NOMO-1 treated with DMSO at 0.1 percent for 48 hours (cell line): ENCODE measurements at regions not wholly inside any gene's neighbourhood (a gene's known extent, or its start where the extent isn't known, plus 50 kb on each side); places are given as distances from the start of the nearest gene placed in this dataset.
A peak's percentile ranks its signal among the peaks of the same experiment; 100 is the strongest.

Experiments used
- DNase-seq: peaks from one replicate; lab custom pipeline; 2025; ENCODE audit not compliant: unreplicated experiment; lab: John Stamatoyannopoulos, UW

DNA sequence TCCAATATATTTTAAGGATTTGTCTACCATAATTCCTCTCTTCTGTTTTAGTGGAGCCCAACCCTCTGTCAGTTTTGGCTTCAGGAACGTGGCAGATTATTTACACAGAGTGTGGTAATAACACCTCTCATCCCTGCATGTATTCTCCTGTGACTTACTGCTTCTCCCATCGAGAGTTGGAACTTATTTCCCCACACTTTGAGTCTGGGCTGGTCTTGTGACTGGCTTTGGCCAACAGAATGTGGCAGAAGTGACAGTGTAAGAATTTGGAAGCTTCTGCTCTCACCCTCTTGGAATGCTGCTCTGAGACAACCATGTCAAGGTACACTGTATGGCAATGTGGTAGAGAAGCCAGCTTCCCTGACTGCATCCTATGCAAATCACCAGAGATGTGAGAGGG is 407.7 kb downstream of the EPM2A start:
- no peak for DNase-seq

DNA sequence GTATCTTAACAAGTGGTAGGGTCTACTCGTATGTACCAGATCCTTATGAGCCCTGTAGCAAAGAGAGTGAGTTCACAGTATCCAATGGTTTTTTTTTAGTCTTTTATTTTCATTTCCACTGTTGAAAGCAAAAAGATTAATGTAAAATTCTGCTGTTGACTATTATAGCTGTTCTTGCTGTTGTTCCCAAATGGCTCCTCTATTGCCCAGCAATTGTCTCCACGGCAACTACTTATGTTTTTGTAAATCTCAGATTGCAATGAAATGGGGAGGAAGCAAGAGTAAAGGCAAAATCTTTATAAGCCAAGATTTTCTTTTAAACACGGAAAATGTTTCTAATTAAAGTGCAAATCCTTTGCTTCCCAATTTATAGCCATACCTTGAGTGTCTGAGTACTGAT is 406.1 kb downstream of the EPM2A start:
- DNase-seq, result no peak

DNA sequence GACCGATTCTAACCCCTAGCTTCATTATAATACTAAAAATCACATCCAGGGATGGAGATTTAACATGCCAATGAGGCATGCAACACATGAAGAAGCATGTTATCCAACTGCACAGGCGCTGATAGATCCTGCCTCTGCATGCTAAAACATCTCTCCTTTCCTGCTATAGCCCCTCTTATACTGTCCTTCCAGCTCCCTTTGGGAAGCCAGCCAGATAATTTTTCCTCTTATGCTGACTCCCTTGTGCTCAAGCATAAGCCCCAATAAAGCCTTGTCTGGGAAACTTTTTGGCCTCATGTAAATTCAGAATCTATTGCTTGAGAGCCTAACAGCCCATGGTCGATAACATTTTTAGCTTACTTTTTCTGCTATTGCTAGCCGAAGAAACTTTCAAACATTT is 404.3 kb downstream of the EPM2A start:
- no peak for DNase-seq

- DNase-seq, result no peak
Measured at GRCh38 chr6:145332011-145332410, 403.3 kb downstream of the EPM2A start.

DNA sequence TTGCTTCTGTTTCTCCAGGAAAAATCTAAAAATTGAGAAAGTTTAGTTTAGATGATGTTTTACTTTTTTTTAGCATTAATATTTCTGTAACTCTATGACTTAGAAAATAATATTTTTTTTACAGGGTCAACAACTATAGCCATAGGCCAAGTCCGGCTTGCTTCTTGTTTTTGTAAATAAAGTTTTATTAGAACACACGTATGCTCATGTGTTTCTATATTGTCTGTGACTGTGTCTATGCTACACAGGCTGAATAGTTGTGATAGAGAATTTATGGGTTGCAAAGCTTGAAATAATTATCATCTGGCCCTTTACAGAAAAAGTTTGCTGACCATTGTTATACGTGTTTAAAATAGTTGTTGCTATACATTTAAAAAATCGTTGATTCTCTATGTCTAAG is 399.2 kb downstream of the EPM2A start:
- no peak for DNase-seq

- DNase-seq, result no peak
Measured at GRCh38 chr6:145339089-145339488, 396.2 kb downstream of the EPM2A start.

DNA sequence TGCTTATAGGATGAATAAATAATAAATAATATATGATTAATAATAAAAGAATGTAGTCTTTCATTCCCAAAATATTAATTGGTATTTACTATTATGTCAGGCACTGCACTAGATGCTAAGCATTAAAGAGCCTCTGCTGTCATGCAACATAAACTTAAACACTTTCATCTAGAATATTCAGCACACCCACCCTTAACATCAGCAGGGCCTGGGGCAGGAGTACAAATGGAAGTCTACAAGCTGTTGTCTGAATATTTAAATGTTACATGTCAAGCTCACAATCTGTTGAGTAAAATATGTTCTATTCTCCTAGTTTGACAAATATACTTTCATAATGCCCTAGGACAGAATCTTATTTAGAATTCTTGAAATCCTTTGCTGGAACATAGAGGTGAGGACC is 395.1 kb downstream of the EPM2A start:
- no peak for DNase-seq

DNA sequence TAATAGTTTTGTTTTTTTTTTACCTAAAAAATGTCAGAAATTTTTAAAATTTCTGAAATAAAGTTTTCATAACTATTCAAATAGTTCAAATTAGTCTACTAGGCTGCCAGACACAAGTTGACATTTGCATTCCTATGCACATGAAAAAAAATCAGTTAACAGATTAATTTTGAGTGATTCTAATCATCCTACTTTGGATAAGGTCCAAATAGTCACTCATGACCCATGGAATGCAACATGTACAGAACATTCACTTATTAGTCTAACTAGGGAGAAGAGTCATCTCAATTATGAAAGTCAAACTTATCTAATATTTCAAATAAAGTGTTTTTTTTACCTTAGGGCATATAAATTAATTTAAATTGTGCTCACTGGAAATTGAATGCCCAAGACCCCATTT is 390.2 kb downstream of the EPM2A start:
- no peak for DNase-seq

DNA sequence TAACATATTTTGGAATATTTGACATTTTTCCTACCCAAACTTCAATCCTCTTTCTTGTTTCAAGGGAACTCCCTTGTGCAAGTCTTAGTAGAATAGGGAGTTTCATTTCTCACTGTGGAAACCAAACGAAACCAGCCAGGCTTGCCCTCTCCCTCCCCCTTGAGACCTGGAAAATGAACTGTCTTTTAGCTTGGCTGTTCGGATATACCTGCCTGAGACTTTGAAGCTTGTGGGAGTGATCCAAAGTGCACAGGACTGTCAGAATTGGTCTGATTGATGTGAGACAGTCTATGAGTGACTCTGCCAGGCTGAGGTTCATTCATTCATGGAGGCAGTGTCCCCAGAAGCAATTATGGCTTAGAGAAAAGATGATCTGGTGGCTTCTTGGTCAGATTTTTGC is 388.1 kb downstream of the EPM2A start:
- no peak for DNase-seq

DNA sequence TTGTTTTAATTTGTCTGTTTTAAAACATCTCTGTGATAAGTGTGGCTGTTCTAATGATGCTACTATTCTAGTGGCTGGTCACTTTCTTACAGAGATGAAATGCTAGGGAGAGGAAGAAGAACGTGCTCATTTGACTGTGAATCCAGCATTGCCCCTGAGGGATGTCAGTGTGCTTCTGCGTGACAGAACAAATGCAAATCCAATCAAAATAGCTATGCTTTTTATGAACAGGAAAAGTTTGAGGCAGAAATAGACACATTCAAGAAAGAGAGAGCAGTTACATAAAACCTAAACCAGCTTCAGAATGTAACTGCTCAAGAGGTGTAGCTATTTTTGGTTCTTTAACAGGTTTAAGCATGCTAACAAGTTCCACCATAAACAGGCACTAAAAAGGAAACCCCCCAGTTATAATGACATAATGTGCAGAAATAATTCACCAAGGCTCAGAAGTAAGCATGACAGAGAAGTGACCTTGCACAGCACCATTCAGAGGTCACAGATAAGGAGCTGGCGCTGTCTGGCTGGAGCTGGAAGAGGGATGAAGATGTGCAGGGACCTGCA is 385.3 kb downstream of the EPM2A start:
- no peak for DNase-seq

DNA sequence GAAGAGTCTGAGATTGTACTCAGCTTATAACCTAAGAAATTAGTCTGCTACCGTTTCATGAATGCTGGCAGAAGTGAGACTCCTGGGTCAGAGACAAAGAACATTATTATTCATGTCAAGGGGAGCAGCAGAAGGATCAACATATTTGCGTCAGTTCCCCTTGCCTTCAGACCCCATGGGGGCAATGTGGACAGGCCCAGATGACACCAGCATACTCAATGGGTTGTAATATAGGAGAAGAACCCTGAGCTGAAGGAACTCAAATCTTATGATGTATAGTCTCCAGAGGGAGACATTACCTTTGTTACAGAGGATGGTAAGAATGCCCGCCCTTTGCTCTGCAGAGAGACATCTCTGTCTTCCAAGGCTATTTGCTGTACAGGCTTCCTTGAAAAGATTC is 384.4 kb downstream of the EPM2A start:
- no peak for DNase-seq

DNA sequence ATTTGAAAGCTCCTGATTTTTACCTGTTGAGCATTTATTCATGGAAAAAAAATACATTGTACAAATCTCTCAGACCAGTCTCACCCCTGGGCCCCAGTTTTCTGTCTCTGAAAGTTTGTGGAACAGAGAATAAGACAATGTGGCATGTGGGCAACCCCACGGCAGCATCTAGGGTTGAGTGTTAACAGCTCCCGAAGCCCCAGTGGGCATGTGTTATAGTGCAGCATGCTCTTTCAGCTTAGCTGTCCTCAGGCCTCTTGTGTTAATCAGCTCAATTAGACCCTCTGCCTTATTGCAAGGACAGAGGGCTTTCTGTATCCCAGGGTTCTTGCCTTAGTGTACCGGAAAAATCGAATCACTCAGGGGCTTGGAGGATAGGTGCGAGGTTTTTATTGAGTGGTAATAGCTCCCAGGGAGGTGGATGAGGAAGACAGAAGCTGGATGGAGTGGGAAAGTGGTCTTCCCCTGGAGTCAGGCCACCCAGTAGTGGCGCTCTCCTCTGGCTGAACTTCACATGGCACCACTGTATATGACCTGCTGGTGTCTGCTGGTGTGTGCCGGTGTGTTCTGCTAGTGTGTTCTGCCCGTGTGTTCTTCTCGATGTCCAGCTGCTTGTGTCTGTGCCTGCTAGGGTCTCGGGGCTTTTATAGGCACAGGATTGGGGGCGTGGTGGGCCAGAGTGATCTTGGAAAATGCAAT is 382.8 kb downstream of the EPM2A start:
- DNase-seq, result no peak

- no peak for DNase-seq
Measured at GRCh38 chr6:145360865-145361264, 374.5 kb downstream of the EPM2A start.

GRCh38 chr6:145367149-145367548 is 368.2 kb downstream of the EPM2A start:
- peak; percentile 2 for DNase-seq

GRCh38 chr6:145368075-145368474 is 367.2 kb downstream of the EPM2A start:
- no peak for DNase-seq

DNA sequence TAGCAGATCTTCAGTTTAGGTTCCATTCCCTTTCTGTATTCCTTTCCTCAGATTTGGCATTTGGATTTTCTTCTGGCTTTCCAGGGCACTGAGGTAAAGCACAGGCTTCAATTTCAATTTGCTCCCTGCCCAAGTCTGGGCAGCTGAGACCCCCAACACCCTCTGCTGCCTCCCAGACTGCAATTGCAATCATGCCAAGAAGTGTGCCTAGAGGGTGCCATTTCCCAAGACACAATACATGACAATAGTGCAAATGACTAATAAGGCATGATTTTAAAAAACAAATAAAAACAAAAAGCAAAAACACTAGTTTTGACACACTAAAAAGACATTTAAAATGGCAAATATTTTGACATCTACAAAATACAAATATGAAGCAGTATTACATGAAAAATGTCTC is 364.8 kb downstream of the EPM2A start:
- DNase-seq, result no peak

- peak; percentile 54 for DNase-seq
Measured at GRCh38 chr6:145372671-145373151, 362.6 kb downstream of the EPM2A start.

- no peak for DNase-seq
Measured at GRCh38 chr6:145373826-145374225, 361.5 kb downstream of the EPM2A start.

DNA sequence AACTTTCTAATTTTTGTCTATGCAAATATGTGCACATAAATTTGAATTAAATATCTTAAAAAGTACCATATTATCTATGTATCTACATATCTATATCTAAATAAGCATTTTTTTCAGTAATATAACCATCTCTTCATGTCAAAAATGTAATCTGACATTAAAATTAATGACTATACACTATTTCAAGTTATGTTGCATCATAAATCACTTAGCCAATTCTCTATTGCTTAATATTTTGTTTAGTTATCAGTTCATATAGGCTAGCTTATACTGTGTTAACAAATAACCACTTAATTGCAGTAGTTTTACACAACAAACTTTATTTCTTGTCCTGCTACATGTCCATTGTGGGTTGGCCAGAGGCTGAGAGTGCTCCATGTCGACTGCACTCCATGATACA is 360.8 kb downstream of the EPM2A start:
- no peak for DNase-seq

GRCh38 chr6:145375502-145375901 is 359.8 kb downstream of the EPM2A start:
- DNase-seq, result no peak

DNA sequence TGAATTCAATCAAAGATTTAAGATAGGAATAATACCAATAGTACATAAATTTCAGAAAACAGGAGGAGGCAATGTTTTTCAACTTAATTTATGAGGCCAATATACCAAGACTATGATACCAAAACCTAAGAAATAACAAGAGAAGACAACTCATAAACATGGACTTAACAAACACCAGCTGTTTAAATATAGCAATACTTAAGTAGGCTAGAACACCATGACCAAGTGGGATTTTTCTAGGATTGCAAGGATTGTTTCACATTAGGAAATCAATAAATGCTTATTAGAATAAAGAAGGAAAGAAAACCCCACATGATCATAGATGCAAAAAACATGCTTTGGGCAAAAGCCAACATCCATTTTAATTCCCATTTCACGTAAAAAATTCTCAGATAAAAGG is 355.1 kb downstream of the EPM2A start:
- no peak for DNase-seq

GRCh38 chr6:145381941-145382340 is 353.4 kb downstream of the EPM2A start:
- no peak for DNase-seq

DNA sequence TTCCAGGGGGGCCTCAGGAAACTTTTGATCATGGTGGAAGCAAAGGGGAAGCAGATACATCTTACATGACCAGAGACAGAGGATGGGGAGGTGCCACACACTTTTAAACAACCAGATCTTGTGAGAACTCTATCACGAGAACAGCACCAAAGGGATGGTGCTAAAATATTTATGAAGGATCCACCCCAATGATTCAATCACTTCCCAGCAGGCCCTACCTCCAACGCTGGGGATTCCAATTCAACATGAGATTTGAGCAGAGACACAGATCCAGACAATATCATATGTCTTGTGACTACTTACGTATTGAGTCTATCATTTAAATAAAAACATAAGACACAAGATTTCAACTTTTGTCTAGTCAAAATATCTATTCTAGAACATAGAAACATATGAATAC is 351.9 kb downstream of the EPM2A start:
- no peak for DNase-seq
